ENCODE measurements at regions not wholly inside any gene's neighbourhood (a gene's known extent, or its start where the extent isn't known, plus 50 kb on each side); places are given as distances from the start of the nearest gene placed in this dataset.

DNA sequence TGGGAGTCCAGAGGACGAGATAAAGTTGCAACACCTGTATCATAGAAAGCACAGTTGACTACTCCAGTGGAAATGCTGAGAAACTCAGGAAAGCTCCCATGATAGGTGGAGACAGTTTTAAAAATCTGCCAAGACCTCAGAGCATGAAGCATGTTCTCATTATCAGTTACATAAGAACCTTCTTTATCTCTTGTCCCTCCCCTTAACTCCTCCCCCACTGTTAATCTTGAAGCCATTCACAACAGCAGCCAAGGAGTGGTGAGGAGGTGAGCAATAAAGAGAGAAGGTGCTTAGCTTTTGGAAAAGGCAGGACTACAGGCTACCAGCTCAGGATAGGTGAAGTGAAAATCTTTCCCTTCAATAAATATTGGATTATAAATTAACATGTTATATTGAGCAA lies 657.9 kb downstream of the NYAP2 start:
- CTCF ChIA-PET: no interaction called here
- BruUV-seq (replicated peaks): no TSS peak

DNA sequence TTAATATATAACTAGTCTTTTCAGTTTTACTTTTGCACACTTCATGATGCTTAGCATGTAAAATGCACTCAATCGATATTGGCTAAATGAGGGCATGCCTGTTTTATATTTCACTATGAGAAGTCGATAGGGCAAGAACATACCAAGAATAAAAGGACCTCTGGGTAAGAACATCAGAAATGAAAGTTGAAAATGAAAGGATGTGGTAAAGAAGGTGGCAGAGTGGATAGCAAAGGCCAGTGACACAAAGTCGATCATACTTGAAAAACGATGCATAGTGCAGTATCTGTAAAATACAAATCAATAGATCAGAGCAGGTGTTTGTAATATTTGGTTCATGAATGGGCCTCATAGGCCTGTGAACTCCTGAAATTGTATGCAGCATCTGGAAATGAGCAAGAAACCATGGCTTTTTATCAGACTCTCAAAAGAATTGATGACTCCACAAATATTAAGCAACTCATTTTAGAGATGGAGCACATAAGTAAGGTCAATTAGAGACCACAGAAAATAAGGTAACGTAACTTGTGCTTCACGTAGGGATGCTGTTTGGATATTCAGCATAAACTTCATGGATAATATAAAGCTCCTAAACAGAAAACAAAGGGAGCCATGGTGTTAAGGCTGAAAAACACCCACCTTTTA lies 653.4 kb downstream of the NYAP2 start:
- H3K36me3 ChIP-seq (ENCODE audit: insufficient read depth, low read length, poor library complexity, severe bottlenecking): no peaks in the 10 kb centered on the region
- no peaks in the 10 kb centered on the region for H3K9me3 ChIP-seq (ENCODE audit: low read depth, low read length, poor library complexity, severe bottlenecking)
- TF ChIP-seq EZH2 (IDR thresholded peaks at IDR 0.05; ENCODE audit: borderline replicate concordance, low read depth, low read length, poor library complexity, severe bottlenecking): no peak
- TF ChIP-seq, protein P1, sequence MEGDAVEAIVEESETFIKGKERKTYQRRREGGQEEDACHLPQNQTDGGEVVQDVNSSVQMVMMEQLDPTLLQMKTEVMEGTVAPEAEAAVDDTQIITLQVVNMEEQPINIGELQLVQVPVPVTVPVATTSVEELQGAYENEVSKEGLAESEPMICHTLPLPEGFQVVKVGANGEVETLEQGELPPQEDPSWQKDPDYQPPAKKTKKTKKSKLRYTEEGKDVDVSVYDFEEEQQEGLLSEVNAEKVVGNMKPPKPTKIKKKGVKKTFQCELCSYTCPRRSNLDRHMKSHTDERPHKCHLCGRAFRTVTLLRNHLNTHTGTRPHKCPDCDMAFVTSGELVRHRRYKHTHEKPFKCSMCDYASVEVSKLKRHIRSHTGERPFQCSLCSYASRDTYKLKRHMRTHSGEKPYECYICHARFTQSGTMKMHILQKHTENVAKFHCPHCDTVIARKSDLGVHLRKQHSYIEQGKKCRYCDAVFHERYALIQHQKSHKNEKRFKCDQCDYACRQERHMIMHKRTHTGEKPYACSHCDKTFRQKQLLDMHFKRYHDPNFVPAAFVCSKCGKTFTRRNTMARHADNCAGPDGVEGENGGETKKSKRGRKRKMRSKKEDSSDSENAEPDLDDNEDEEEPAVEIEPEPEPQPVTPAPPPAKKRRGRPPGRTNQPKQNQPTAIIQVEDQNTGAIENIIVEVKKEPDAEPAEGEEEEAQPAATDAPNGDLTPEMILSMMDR (conservative IDR thresholded peaks at IDR 0.05; ENCODE audit: low read depth, low read length): no peak
- no TSS peak for BruUV-seq (replicated peaks)
- no peak overlapping the region for H3K27ac ChIP-seq (ENCODE audit: low read depth, low read length, poor library complexity, severe bottlenecking)
- ChIA-PET POLR2A (ENCODE audit: low non-redundant PET) (no interaction called here), CTCF (no interaction called here)
- H3K27me3 ChIP-seq (replicated peaks; ENCODE audit: insufficient read depth, low read depth, low read length, poor library complexity): no peaks in the 10 kb centered on the region
- DNase-seq (ENCODE audit: low spot score): no peak
- no peaks in the 10 kb centered on the region for H3K4me1 ChIP-seq (ENCODE audit: insufficient read depth, low read length, poor library complexity, severe bottlenecking)
- H3K4me3 ChIP-seq (ENCODE audit: low read depth, low read length, poor library complexity, severe bottlenecking): no peak overlapping the region
- intact Hi-C loops (cut with micrococcal nuclease; ENCODE audit: unreplicated experiment): no loop called here

More for the DNA sequence above, 657.9 kb downstream of the NYAP2 start:
- H3K27ac ChIP-seq (ENCODE audit: low read depth, low read length, poor library complexity, severe bottlenecking): no peak overlapping the region
- no peaks in the 10 kb centered on the region for H3K36me3 ChIP-seq (ENCODE audit: insufficient read depth, low read length, poor library complexity, severe bottlenecking)
- no peaks in the 10 kb centered on the region for H3K9me3 ChIP-seq (ENCODE audit: low read depth, low read length, poor library complexity, severe bottlenecking)
- no peaks in the 10 kb centered on the region for H3K4me1 ChIP-seq (ENCODE audit: insufficient read depth, low read length, poor library complexity, severe bottlenecking)
- no peak overlapping the region for H3K4me3 ChIP-seq (ENCODE audit: low read depth, low read length, poor library complexity, severe bottlenecking)
- TF ChIP-seq EZH2 (IDR thresholded peaks at IDR 0.05; ENCODE audit: borderline replicate concordance, low read depth, low read length, poor library complexity, severe bottlenecking): no peak
- TF ChIP-seq, protein P1 (conservative IDR thresholded peaks at IDR 0.05; ENCODE audit: low read depth, low read length): no peak
- intact Hi-C loops (cut with micrococcal nuclease; ENCODE audit: unreplicated experiment): no loop called here
- POLR2A ChIA-PET (ENCODE audit: low non-redundant PET): no interaction called here
- DNase-seq (ENCODE audit: low spot score): no peak
- no peaks in the 10 kb centered on the region for H3K27me3 ChIP-seq (replicated peaks; ENCODE audit: insufficient read depth, low read depth, low read length, poor library complexity)

DNA sequence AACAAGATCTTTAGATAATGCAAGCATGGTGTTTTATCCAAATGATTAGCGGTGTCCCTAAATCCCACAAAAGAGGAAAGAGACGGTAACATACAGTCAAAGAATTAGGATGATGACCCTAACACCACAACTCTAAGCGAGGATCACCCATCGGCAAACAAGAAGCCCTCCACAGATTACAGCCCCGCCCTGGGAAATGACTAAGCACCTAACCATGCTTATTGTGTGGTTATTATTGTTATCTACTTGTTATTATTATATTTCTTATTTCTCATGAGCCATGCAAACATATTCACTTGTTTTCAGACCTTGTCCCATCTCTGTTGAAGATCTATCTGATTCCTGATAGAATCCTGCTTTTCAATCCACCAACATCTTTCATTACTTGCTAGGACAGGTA lies 651.3 kb downstream of the NYAP2 start:
- ChIA-PET CTCF (no interaction called here), POLR2A (ENCODE audit: low non-redundant PET) (no interaction called here)
- BruUV-seq (replicated peaks): no TSS peak
- no peaks in the 10 kb centered on the region for H3K27me3 ChIP-seq (replicated peaks; ENCODE audit: insufficient read depth, low read depth, low read length, poor library complexity)
- H3K4me3 ChIP-seq (ENCODE audit: low read depth, low read length, poor library complexity, severe bottlenecking): no peak overlapping the region
- no peaks in the 10 kb centered on the region for H3K36me3 ChIP-seq (ENCODE audit: insufficient read depth, low read length, poor library complexity, severe bottlenecking)
- H3K27ac ChIP-seq (ENCODE audit: low read depth, low read length, poor library complexity, severe bottlenecking): no peak overlapping the region
- H3K4me1 ChIP-seq (ENCODE audit: insufficient read depth, low read length, poor library complexity, severe bottlenecking): no peaks in the 10 kb centered on the region
- intact Hi-C loops (cut with micrococcal nuclease; ENCODE audit: unreplicated experiment): no loop called here
- no peaks in the 10 kb centered on the region for H3K9me3 ChIP-seq (ENCODE audit: low read depth, low read length, poor library complexity, severe bottlenecking)
- TF ChIP-seq EZH2 (IDR thresholded peaks at IDR 0.05; ENCODE audit: borderline replicate concordance, low read depth, low read length, poor library complexity, severe bottlenecking): no peak
- TF ChIP-seq, protein P1 (conservative IDR thresholded peaks at IDR 0.05; ENCODE audit: low read depth, low read length): no peak
- DNase-seq (ENCODE audit: low spot score): no peak

Data from A673 (cell line).